RWPE1 (cell line): ENCODE measurements at regions not wholly inside any gene's neighbourhood (a gene's known extent, or its start where the extent isn't known, plus 50 kb on each side); places are given as distances from the start of the nearest gene placed in this dataset.
"Not testable (repeated sequence)": the region's sequence is repeated elsewhere in the genome, so short reads cannot be mapped to it uniquely, and the experiment has no call there.

Source experiments
- CTCF ChIA-PET: fragments of 350-600 bp; sonication (Branson Sonifier 250); formaldehyde crosslinking; extraction: SDS; loops from one replicate; lab custom pipeline; 2021; lab: Yijun Ruan, JAX
- POLR2A ChIA-PET: fragments of 400-600 bp; formaldehyde crosslinking; extraction: SDS; loops from one replicate; lab custom pipeline; 2020; ENCODE audit warnings: antibody characterized with exemption; ENCODE audit not compliant: low non-redundant PET; lab: Yijun Ruan, JAX
- DNase-seq: peaks from one replicate; pipeline ENCODE4 v3.0.0; 2012; ENCODE audit warnings: low spot score
- H3K27ac ChIP-seq: fragments of 450-650 bp; 2 replicates; pipeline ENCODE4 v1.5.1; 2017
- CTCF ChIP-seq: fragments of 450-650 bp; conservative IDR thresholded peaks from 2 replicates; pipeline ENCODE4 v1.5.1; 2017; ENCODE audit warnings: low read depth, mild to moderate bottlenecking

- H3K27ac ChIP-seq = no peak overlapping the region
- ChIA-PET CTCF (no interaction called here), POLR2A (no interaction called here)
- no peak for DNase-seq
- TF ChIP-seq CTCF = no peak
Measured at GRCh38 chrX:109922190-109922589, 80.7 kb upstream of the TMEM164 start.

- H3K27ac ChIP-seq, DNase-seq, POLR2A ChIA-PET: not testable (repeated sequence)
- CTCF ChIA-PET = interaction anchor here (1.0 kb wide), 1 partner anchor 221 kb away, joined by 3 read pairs; no protein-coding TSS in a partner anchor
Measured at GRCh38 chrX:109925003-109925402, 77.9 kb upstream of the TMEM164 start.

- TF ChIP-seq CTCF = no peak
- ChIA-PET CTCF (no interaction called here), POLR2A (no interaction called here)
- no peak for DNase-seq
- no peak overlapping the region for H3K27ac ChIP-seq
Measured at GRCh38 chrX:109925656-109926055, 77.3 kb upstream of the TMEM164 start.

- ChIA-PET POLR2A (no interaction called here), CTCF (no interaction called here)
- no peak overlapping the region for H3K27ac ChIP-seq
- TF ChIP-seq CTCF = no peak
- no peak for DNase-seq
Measured at GRCh38 chrX:109926118-109926517, 76.8 kb upstream of the TMEM164 start.

- no peak overlapping the region for H3K27ac ChIP-seq
- ChIA-PET POLR2A (no interaction called here), CTCF (no interaction called here)
- DNase-seq = no peak
- TF ChIP-seq CTCF = no peak
Measured at GRCh38 chrX:109926743-109927662, 75.9 kb upstream of the TMEM164 start.

- TF ChIP-seq CTCF = no peak
- POLR2A ChIA-PET = no interaction called here
- no peak overlapping the region for H3K27ac ChIP-seq
- no peak for DNase-seq
- CTCF ChIA-PET = no interaction called here
Measured at GRCh38 chrX:109927663-109928273, 75.1 kb upstream of the TMEM164 start.
